ENCODE measurements at regions not wholly inside any gene's neighbourhood (a gene's known extent, or its start where the extent isn't known, plus 50 kb on each side); places are given as distances from the start of the nearest gene placed in this dataset.

DNA sequence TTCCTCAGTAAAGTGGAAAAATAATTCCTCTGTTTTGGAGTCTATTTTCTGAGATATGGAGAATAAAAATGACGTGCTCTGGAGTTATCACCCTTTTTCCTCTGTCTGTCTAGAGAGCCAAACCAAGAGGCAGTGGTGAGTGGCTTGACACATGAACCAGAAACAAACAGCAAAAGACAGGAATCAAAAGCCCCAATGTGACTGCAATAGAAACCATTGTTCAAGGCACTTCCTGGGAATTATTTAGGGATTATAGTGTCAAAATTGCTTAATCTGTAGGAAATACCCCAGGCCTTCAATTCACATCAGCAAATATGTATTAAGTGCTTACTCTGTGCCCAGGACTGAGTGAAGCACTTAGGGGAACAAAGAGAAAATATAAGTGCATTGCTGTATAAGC lies 560.4 kb upstream of the JAG1 start:
- DNase-seq, result no peak
- H3K4me3 Mint-ChIP-seq (ENCODE audit: low read depth, unreplicated experiment), result no peak overlapping the region
- intact Hi-C loops (cut with micrococcal nuclease; ENCODE audit: unreplicated experiment), result no loop called here
- no peak overlapping the region for H3K27ac Mint-ChIP-seq (ENCODE audit: unreplicated experiment)
- TF ChIP-seq CTCF (IDR thresholded peaks at IDR 0.05; ENCODE audit: unreplicated experiment), result no peak
- H3K36me3 Mint-ChIP-seq (ENCODE audit: insufficient read depth, unreplicated experiment), result peaks cover 6% of the 10 kb centered on the region
- no TSS peak for BruUV-seq (replicated peaks)
- peaks cover 14% of the 10 kb centered on the region for H3K4me1 Mint-ChIP-seq (ENCODE audit: low read depth, unreplicated experiment)
- H3K9me3 Mint-ChIP-seq (ENCODE audit: low read depth, unreplicated experiment), result no peaks in the 10 kb centered on the region
- H3K27me3 Mint-ChIP-seq (ENCODE audit: unreplicated experiment), result no peaks in the 10 kb centered on the region
- CTCF ChIA-PET, result no interaction called here

GRCh38 chr20:11234608-11235007 lies 560.8 kb upstream of the JAG1 start:
- no TSS peak for BruUV-seq (replicated peaks)
- Mint-ChIP-seq H3K27ac (ENCODE audit: unreplicated experiment) (no peak overlapping the region), H3K4me1 (ENCODE audit: low read depth, unreplicated experiment) (peaks cover 14% of the 10 kb centered on the region), H3K4me3 (ENCODE audit: low read depth, unreplicated experiment) (no peak overlapping the region), H3K9me3 (ENCODE audit: low read depth, unreplicated experiment) (no peaks in the 10 kb centered on the region), H3K27me3 (ENCODE audit: unreplicated experiment) (no peaks in the 10 kb centered on the region), H3K36me3 (ENCODE audit: insufficient read depth, unreplicated experiment) (peaks cover 4% of the 10 kb centered on the region)
- intact Hi-C loops (cut with micrococcal nuclease; ENCODE audit: unreplicated experiment), result no loop called here
- CTCF ChIA-PET, result no interaction called here
- no peak for TF ChIP-seq CTCF (IDR thresholded peaks at IDR 0.05; ENCODE audit: unreplicated experiment)
- no peak for DNase-seq

- H3K27me3 Mint-ChIP-seq (ENCODE audit: unreplicated experiment), result no peaks in the 10 kb centered on the region
- H3K36me3 Mint-ChIP-seq (ENCODE audit: insufficient read depth, unreplicated experiment), result no peaks in the 10 kb centered on the region
- no peak for DNase-seq
- peaks cover 14% of the 10 kb centered on the region for H3K4me1 Mint-ChIP-seq (ENCODE audit: low read depth, unreplicated experiment)
- BruUV-seq (replicated peaks), result no TSS peak
- H3K4me3 Mint-ChIP-seq (ENCODE audit: low read depth, unreplicated experiment), result no peak overlapping the region
- H3K9me3 Mint-ChIP-seq (ENCODE audit: low read depth, unreplicated experiment), result no peaks in the 10 kb centered on the region
- no peak for TF ChIP-seq CTCF (IDR thresholded peaks at IDR 0.05; ENCODE audit: unreplicated experiment)
- CTCF ChIA-PET, result no interaction called here
- intact Hi-C loops (cut with micrococcal nuclease; ENCODE audit: unreplicated experiment), result no loop called here
- H3K27ac Mint-ChIP-seq (ENCODE audit: unreplicated experiment), result no peak overlapping the region
Measured at GRCh38 chr20:11235058-11235457, 561.3 kb upstream of the JAG1 start.

GRCh38 chr20:11242320-11242719 lies 568.5 kb upstream of the JAG1 start:
- Mint-ChIP-seq H3K36me3 (ENCODE audit: insufficient read depth, unreplicated experiment) (no peaks in the 10 kb centered on the region), H3K4me1 (ENCODE audit: low read depth, unreplicated experiment) (no peaks in the 10 kb centered on the region), H3K4me3 (ENCODE audit: low read depth, unreplicated experiment) (no peak overlapping the region), H3K27me3 (ENCODE audit: unreplicated experiment) (no peaks in the 10 kb centered on the region), H3K27ac (ENCODE audit: unreplicated experiment) (no peak overlapping the region), H3K9me3 (ENCODE audit: low read depth, unreplicated experiment) (peaks cover 9% of the 10 kb centered on the region)
- no peak for TF ChIP-seq CTCF (IDR thresholded peaks at IDR 0.05; ENCODE audit: unreplicated experiment)
- BruUV-seq (replicated peaks), result no TSS peak
- CTCF ChIA-PET, result no interaction called here
- intact Hi-C loops (cut with micrococcal nuclease; ENCODE audit: unreplicated experiment), result no loop called here
- no peak for DNase-seq

DNA sequence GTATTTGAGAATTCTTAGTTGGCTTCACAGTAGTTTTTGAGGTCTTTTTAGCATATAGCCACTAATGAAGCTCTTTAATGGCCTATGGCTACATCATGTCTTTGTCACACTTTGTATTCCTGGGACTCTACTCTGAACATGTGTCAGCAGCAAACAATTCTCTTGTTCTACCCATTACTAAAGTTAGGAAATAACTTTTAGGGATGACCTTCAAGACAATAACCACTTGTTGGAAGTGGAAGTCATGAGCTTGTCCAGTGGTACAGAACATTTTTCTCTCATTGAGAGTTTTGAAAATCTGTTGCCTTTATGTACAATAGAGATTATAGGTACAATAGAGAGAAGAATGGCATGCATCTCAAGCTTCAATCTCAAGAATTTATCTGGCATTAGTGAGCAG lies 571.6 kb upstream of the JAG1 start:
- BruUV-seq (replicated peaks), result no TSS peak
- Mint-ChIP-seq H3K4me1 (ENCODE audit: low read depth, unreplicated experiment) (no peaks in the 10 kb centered on the region), H3K36me3 (ENCODE audit: insufficient read depth, unreplicated experiment) (no peaks in the 10 kb centered on the region), H3K27me3 (ENCODE audit: unreplicated experiment) (no peaks in the 10 kb centered on the region), H3K9me3 (ENCODE audit: low read depth, unreplicated experiment) (peaks cover 9% of the 10 kb centered on the region), H3K4me3 (ENCODE audit: low read depth, unreplicated experiment) (no peak overlapping the region), H3K27ac (ENCODE audit: unreplicated experiment) (no peak overlapping the region)
- CTCF ChIA-PET, result interaction anchor here (0.7 kb wide), 1 partner anchor 271 kb away, joined by 3 read pairs; no protein-coding TSS in a partner anchor
- no peak for DNase-seq
- intact Hi-C loops (cut with micrococcal nuclease; ENCODE audit: unreplicated experiment), result no loop called here
- TF ChIP-seq CTCF (IDR thresholded peaks at IDR 0.05; ENCODE audit: unreplicated experiment), result no peak

Data from Calu3 (cell line).